Colonic mucosa (tissue), 4 donors: ENCODE measurements at regions not wholly inside any gene's neighbourhood (a gene's known extent, or its start where the extent isn't known, plus 50 kb on each side); places are given as distances from the start of the nearest gene placed in this dataset.
"Not testable (repeated sequence)": the region's sequence is repeated elsewhere in the genome, so short reads cannot be mapped to it uniquely, and the experiment has no call there.

Source experiments
- DNase-seq: peaks from one replicate; pipeline ENCODE4 v3.0.0-alpha.2; 2020
- H3K27ac ChIP-seq: fragments of 200-600 bp; one replicate; pipeline ENCODE4 v1.8.0; 2021
- H3K27me3 ChIP-seq: fragments of 200-600 bp; one replicate; pipeline ENCODE4 v1.8.0; 2021
- H3K36me3 ChIP-seq: fragments of 200-600 bp; one replicate; pipeline ENCODE4 v1.8.0; 2021
- H3K4me1 ChIP-seq: fragments of 200-600 bp; one replicate; pipeline ENCODE4 v1.8.0; 2021; ENCODE audit warnings: mild to moderate bottlenecking
- H3K4me3 ChIP-seq: fragments of 200-600 bp; one replicate; pipeline ENCODE4 v1.8.0; 2021
- H3K9ac ChIP-seq, 2 donors: one replicate each; pipeline ENCODE4 v1.7.0; 2013; ENCODE audit warnings: control low read depth in 2 of 2, low read depth in 2 of 2, low read length in 2 of 2
- H3K9me3 ChIP-seq: fragments of 200-600 bp; one replicate; pipeline ENCODE4 v1.8.0; 2021
- intact Hi-C: fragments of 100-400 bp; cut with DNase I; formaldehyde crosslinking; loops from one replicate; pipeline ENCODE4 v1.14.1; 2022
- TF ChIP-seq, protein P1 (sequence below): fragments of 200-600 bp; IDR thresholded peaks from one replicate; pipeline ENCODE4 v1.8.0; 2022; ENCODE audit warnings: antibody characterized with exemption, mild to moderate bottlenecking
- donor health status: healthy.
- donor health status: DM: no; HTN: no; CAD: no.
- donor health status: DM: no; HTN: no; CAD: no.

DNA sequence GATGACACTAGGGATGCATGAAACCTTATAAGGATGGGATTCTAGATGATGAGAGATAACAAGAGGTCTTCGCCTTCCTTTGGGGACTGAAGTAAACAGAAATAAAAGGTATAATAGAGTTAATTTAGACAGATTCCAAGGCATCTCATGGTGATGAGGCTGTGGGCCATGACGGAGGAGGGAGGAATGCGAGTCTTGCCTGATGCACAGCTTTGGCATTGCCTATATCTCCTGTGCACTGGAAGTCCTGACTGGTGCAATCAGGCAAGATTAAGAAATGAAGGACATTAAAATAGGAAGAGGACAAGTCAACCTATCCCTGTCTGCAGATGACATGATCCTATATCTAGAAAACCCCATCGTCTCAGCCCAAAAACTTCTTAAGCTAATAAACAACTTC is 526.4 kb upstream of the LMO3 start:
- TF ChIP-seq, protein P1, sequence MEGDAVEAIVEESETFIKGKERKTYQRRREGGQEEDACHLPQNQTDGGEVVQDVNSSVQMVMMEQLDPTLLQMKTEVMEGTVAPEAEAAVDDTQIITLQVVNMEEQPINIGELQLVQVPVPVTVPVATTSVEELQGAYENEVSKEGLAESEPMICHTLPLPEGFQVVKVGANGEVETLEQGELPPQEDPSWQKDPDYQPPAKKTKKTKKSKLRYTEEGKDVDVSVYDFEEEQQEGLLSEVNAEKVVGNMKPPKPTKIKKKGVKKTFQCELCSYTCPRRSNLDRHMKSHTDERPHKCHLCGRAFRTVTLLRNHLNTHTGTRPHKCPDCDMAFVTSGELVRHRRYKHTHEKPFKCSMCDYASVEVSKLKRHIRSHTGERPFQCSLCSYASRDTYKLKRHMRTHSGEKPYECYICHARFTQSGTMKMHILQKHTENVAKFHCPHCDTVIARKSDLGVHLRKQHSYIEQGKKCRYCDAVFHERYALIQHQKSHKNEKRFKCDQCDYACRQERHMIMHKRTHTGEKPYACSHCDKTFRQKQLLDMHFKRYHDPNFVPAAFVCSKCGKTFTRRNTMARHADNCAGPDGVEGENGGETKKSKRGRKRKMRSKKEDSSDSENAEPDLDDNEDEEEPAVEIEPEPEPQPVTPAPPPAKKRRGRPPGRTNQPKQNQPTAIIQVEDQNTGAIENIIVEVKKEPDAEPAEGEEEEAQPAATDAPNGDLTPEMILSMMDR = no peak
- DNase-seq = no peak
- H3K4me3 ChIP-seq = no peak overlapping the region
- no peaks in the 10 kb centered on the region for H3K4me1 ChIP-seq
- intact Hi-C loops = no loop called here
- H3K36me3 ChIP-seq = no peaks in the 10 kb centered on the region
- H3K9ac ChIP-seq = no peak overlapping the region
- no peaks in the 10 kb centered on the region for H3K27me3 ChIP-seq
- no peak overlapping the region for H3K27ac ChIP-seq
- no peaks in the 10 kb centered on the region for H3K9me3 ChIP-seq

- H3K27me3 ChIP-seq, H3K4me1 ChIP-seq, H3K9me3 ChIP-seq, H3K9ac ChIP-seq, H3K4me3 ChIP-seq, intact Hi-C loops, H3K36me3 ChIP-seq, H3K27ac ChIP-seq, DNase-seq: not testable (repeated sequence)
Observed at GRCh38 chr12:17116538-17116937, 510.6 kb upstream of the LMO3 start.

DNA sequence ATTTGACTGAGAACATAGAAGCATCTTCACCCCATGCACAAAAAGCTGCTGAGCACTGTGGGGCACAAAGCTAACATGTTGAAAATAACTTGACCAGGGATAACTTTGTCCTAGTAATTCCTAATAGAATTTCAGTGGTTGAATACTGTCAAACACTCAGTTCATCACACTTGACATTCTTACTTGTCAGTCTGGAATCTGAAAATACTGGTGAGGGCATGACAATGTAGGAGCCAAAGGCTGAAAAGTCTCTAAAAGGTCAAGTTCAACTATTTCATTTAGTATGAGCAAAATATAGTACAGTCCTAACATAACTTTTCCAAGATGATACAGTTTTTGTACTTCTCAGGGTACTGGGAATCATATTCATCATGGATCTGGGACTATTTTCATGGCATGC is 504.4 kb upstream of the LMO3 start:
- TF ChIP-seq, protein P1 = no peak

DNA sequence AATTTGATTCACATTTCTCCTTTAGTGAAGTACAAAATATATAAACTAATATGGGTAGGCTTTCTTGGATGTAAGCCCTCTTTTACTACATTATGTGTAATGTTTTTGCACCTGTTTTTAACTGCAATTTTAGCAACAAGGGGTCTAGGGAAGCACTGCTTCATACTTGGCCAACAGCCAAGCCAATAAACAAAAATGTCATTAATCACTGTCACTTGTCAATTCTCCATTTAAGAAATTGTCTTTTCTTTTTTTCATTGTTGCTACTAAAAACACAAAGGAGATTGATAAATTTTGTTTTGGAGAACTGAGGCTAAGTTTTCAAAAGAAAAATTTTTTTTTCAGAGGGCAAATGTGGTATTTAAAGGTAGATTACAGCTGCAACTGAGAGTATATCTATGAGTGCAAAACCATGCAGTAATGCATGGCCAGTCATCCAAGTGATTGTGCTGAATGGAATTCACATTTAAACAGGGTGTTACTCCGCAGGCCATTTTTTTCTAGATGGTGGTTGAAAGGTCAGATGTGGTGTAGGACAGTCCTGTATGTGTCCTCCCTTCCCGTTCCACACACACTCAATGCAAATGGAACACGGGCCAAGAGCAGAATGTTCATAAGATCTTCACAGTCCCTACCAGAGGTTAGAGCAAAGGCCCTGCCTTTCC is 503.0 kb upstream of the LMO3 start:
- intact Hi-C loops = no loop called here
- TF ChIP-seq, protein P1 = no peak
- Histone ChIP-seq H3K27ac (no peak overlapping the region), H3K27me3 (no peaks in the 10 kb centered on the region), H3K4me1 (no peaks in the 10 kb centered on the region), H3K4me3 (no peak overlapping the region), H3K36me3 (no peaks in the 10 kb centered on the region), H3K9me3 (no peaks in the 10 kb centered on the region), H3K9ac (no peak overlapping the region)
- no peak for DNase-seq

More for the DNA sequence above, 504.4 kb upstream of the LMO3 start:
- intact Hi-C loops = no loop called here
- no peak overlapping the region for H3K27ac ChIP-seq
- no peak for DNase-seq
- H3K4me3 ChIP-seq = no peak overlapping the region
- H3K9me3 ChIP-seq = no peaks in the 10 kb centered on the region
- no peaks in the 10 kb centered on the region for H3K4me1 ChIP-seq
- no peaks in the 10 kb centered on the region for H3K36me3 ChIP-seq
- no peak overlapping the region for H3K9ac ChIP-seq
- H3K27me3 ChIP-seq = no peaks in the 10 kb centered on the region

GRCh38 chr12:17104801-17105200 is 498.8 kb upstream of the LMO3 start:
- no peaks in the 10 kb centered on the region for H3K27me3 ChIP-seq

DNA sequence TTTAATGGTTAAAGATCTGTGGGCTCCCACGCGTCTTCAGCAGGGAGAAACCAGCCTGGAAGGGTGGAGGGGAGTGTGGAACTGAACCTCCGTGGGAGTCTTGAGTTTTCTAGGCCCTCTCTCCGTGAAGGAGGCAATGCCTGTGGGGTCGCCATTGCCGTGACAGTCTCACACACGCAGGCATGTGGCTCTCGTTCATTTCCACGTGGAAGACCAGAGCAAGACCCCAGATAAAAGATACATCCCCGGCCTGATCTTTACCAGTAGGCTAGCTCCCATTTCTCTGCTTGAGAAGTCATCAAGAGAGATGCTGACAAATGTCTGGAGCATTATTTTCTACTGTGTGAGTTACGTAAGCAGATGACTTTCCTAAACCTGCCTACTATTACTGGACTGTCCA is 491.7 kb upstream of the LMO3 start:
- no peaks in the 10 kb centered on the region for H3K4me1 ChIP-seq
- no peaks in the 10 kb centered on the region for H3K9me3 ChIP-seq
- no peak overlapping the region for H3K27ac ChIP-seq
- no peak overlapping the region for H3K4me3 ChIP-seq
- TF ChIP-seq, protein P1 = no peak
- intact Hi-C loops = no loop called here
- no peak overlapping the region for H3K9ac ChIP-seq
- DNase-seq = no peak
- no peaks in the 10 kb centered on the region for H3K27me3 ChIP-seq
- H3K36me3 ChIP-seq = no peaks in the 10 kb centered on the region

More at GRCh38 chr12:17104801-17105200, 498.8 kb upstream of the LMO3 start:
- Histone ChIP-seq H3K27ac (no peak overlapping the region), H3K4me1 (no peaks in the 10 kb centered on the region), H3K4me3 (no peak overlapping the region), H3K36me3 (no peaks in the 10 kb centered on the region), H3K9ac (no peak overlapping the region), H3K9me3 (no peaks in the 10 kb centered on the region)
- no peak for DNase-seq
- TF ChIP-seq, protein P1 = no peak
- intact Hi-C loops = no loop called here
